ENCODE measurements at regions not wholly inside any gene's neighbourhood (a gene's known extent, or its start where the extent isn't known, plus 50 kb on each side); places are given as distances from the start of the nearest gene placed in this dataset.

- intact Hi-C loops (cut with micrococcal nuclease): no loop called here
- H4K8ac ChIP-seq (ENCODE audit: low read depth in 2 of 2, low read length in 2 of 2): no peak overlapping the region
- no peak for DNase-seq
- ChIA-PET POLR2A (ENCODE audit: unreplicated experiment) (no interaction called here), CTCF (no interaction called here)
- no peak overlapping the region for H3K4ac ChIP-seq (ENCODE audit: low read depth, low read length)
- H3K9me1 ChIP-seq (ENCODE audit: insufficient read depth, low read length): no peaks in the 10 kb centered on the region
- no TSS peak for BruUV-seq (replicated peaks)
- no peaks in the 10 kb centered on the region for H3K79me1 ChIP-seq (ENCODE audit: low read depth in 1 of 2, low read length in 2 of 2)
- H3K4me3 ChIP-seq (ENCODE audit: insufficient read depth, low read depth, low read length): no peak overlapping the region
- no peak overlapping the region for H2AK5ac ChIP-seq (ENCODE audit: low read depth, low read length)
- H3K18ac ChIP-seq (ENCODE audit: low read depth, low read length): no peak overlapping the region
- H2AFZ ChIP-seq (replicated peaks; ENCODE audit: low read length, poor library complexity): no peak overlapping the region
- H3K27ac ChIP-seq (ENCODE audit: insufficient read depth, low read length): no peak overlapping the region
- no peak overlapping the region for H3K9ac ChIP-seq (ENCODE audit: low read depth, low read length)
- ATAC-seq (ENCODE audit: low read depth): no peak
- no peak overlapping the region for H3K56ac ChIP-seq (ENCODE audit: extremely low read depth, insufficient read depth, low read length)
- H2BK120ac ChIP-seq (ENCODE audit: low read depth, low read length): no peak overlapping the region
- H4K20me1 ChIP-seq (ENCODE audit: insufficient read depth, low read length): peaks cover 3% of the 10 kb centered on the region; the same call in 1 of the 2 replicates
- no peak overlapping the region for H4K91ac ChIP-seq (ENCODE audit: insufficient read depth, low read depth, low read length)
- no peak for TF ChIP-seq MAZ (IDR thresholded peaks at IDR 0.05; ENCODE audit: borderline replicate concordance, low read depth, low read length)
- H2BK20ac ChIP-seq (ENCODE audit: low read depth, low read length): no peak overlapping the region
- H3K4me1 ChIP-seq (ENCODE audit: control insufficient read depth, insufficient read depth, low read length): no peaks in the 10 kb centered on the region
- no peak overlapping the region for H3K14ac ChIP-seq (replicated peaks; ENCODE audit: low read depth, low read length)
- in situ Hi-C loops (cut with MboI; ENCODE audit: low sequenced_read_pairs): no loop called here
- no peak overlapping the region for H3K23ac ChIP-seq (ENCODE audit: low read depth, low read length)
- H3K27me3 ChIP-seq (ENCODE audit: control insufficient read depth, insufficient read depth, low read length): peaks cover 19% of the 10 kb centered on the region
- no peaks in the 10 kb centered on the region for H3K36me3 ChIP-seq (ENCODE audit: control insufficient read depth, insufficient read depth, low read length)
- H3K4me2 ChIP-seq (ENCODE audit: low read depth, low read length): no peak overlapping the region
- H3K9me3 ChIP-seq (ENCODE audit: control insufficient read depth, insufficient read depth, low read length): no peaks in the 10 kb centered on the region
- dilution Hi-C loops (cut with HindIII; ENCODE audit: low sequenced_read_pairs, unreplicated experiment): no loop called here
- no peak overlapping the region for H4K5ac ChIP-seq (ENCODE audit: low read depth, low read length)
- 40% methylated on average over 1 of the region's 1 CpG; no CpG with 5 or more reads in 1 of the 2 experiments for WGBS, 2 experiments (ENCODE audit: extremely low coverage in 2 of 2, insufficient read length in 1 of 2)
- no peak overlapping the region for H2AK9ac ChIP-seq (replicated peaks; ENCODE audit: low read depth, low read length, poor library complexity)
- H2BK5ac ChIP-seq (ENCODE audit: low read depth, low read length, poor library complexity, severe bottlenecking): no peak overlapping the region
- H2BK15ac ChIP-seq (ENCODE audit: low read depth, low read length): no peak overlapping the region
Observed at GRCh38 chr15:69962561-69962960, 135.2 kb downstream of the TLE3 start.
